HUES6 (cell line): ENCODE measurements at regions not wholly inside any gene's neighbourhood (a gene's known extent, or its start where the extent isn't known, plus 50 kb on each side); places are given as distances from the start of the nearest gene placed in this dataset.

Source experiments
- H3K27ac ChIP-seq: 2 replicates; pipeline ENCODE4 v1.7.0; 2013; ENCODE audit warnings: low read depth, mild to moderate bottlenecking, low read length, inconsistent platforms
- H3K27me3 ChIP-seq: 2 replicates; pipeline ENCODE4 v1.6.1; 2013; ENCODE audit warnings: low read length; ENCODE audit not compliant: control insufficient read depth, insufficient read depth
- H3K36me3 ChIP-seq: 2 replicates; pipeline ENCODE4 v1.6.1; 2013; ENCODE audit warnings: low read length; ENCODE audit not compliant: control insufficient read depth, insufficient read depth
- H3K4me1 ChIP-seq: 2 replicates; pipeline ENCODE4 v1.6.1; 2013; ENCODE audit warnings: low read length; ENCODE audit not compliant: control insufficient read depth, insufficient read depth
- H3K4me3 ChIP-seq: 2 replicates; pipeline ENCODE4 v1.5.1; 2013; ENCODE audit warnings: low read depth, low read length
- H3K9ac ChIP-seq: one replicate; pipeline ENCODE4 v1.6.1; 2013; ENCODE audit warnings: mild to moderate bottlenecking, low read length
- H3K9me3 ChIP-seq: 2 replicates; pipeline ENCODE4 v1.6.1; 2013; ENCODE audit warnings: low read depth, low read length; ENCODE audit not compliant: control insufficient read depth, insufficient read depth

GRCh38 chr13:55062662-55063061 is 2034.0 kb downstream of the OLFM4 start:
- no peaks in the 10 kb centered on the region; the same call in 1 of the 2 replicates for H3K4me1 ChIP-seq
- no peak overlapping the region for H3K4me3 ChIP-seq
- H3K27me3 ChIP-seq, result no peaks in the 10 kb centered on the region
- H3K9me3 ChIP-seq, result no peaks in the 10 kb centered on the region
- H3K9ac ChIP-seq, result no peak overlapping the region
- H3K27ac ChIP-seq, result no peak overlapping the region
- H3K36me3 ChIP-seq, result no peaks in the 10 kb centered on the region

DNA sequence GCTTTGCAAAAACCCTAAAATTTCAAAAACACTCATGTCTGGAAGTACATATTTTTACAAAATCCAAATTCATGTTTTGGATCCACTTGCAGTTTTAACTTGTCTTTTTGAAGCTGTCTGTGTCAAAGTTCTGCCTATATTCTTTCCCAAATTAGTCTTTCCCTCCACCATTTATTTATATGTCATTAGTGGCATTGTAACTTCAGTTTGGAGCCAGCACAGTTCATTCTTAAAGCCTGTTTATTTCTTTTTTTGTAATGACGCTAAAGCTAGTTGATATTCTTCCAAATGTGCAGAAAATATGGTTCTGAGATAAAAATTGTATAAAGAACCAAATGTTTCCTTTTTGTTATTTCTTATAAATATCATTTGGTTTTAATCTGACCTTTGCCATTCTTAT is 2039.3 kb downstream of the OLFM4 start:
- no peaks in the 10 kb centered on the region; the same call in 1 of the 2 replicates for H3K4me1 ChIP-seq
- no peak overlapping the region for H3K27ac ChIP-seq
- no peak overlapping the region for H3K9ac ChIP-seq
- H3K9me3 ChIP-seq, result no peaks in the 10 kb centered on the region
- H3K27me3 ChIP-seq, result no peaks in the 10 kb centered on the region
- H3K4me3 ChIP-seq, result no peak overlapping the region
- no peaks in the 10 kb centered on the region for H3K36me3 ChIP-seq

DNA sequence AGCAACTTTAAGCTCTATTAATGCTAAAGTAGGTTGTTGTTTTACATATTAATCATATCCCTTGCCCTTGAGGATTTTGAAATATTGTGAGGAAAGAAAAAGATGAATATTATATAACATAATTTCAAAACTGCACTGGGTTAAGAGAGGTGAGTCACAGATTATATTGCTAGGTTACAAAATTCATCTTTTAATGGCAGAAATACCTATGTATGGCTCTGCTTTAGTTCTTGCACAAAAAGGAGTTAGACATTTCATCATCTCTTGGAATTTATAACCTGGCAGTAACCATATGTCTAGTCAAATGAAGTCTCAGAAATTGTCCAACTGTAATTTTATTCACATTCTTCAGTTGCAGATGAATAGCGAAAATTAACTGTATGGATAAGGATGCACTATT is 2041.1 kb downstream of the OLFM4 start:
- no peak overlapping the region for H3K4me3 ChIP-seq
- H3K36me3 ChIP-seq, result no peaks in the 10 kb centered on the region
- H3K9me3 ChIP-seq, result no peaks in the 10 kb centered on the region
- no peaks in the 10 kb centered on the region for H3K27me3 ChIP-seq
- H3K9ac ChIP-seq, result no peak overlapping the region
- H3K4me1 ChIP-seq, result no peaks in the 10 kb centered on the region; the same call in 1 of the 2 replicates
- H3K27ac ChIP-seq, result no peak overlapping the region

DNA sequence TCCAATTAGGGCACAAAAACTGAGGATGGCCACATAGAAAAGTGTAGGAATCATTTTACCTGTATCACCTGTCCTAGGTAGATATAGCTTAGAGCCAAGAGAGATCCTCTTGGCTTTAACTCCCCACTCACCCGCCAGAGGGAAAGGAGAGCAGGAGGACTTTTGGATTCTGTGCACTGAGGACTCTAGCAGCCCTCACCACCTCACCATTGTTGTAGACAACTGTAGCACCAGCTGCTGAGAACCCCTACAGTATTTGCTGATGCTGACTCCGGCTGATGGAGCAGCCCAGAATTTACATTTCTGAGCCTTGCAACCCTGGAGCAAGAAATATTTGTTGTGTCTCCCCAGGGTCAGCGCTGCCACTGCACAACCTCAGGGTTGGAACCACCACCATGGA is 2044.4 kb downstream of the OLFM4 start:
- Histone ChIP-seq H3K27me3 (no peaks in the 10 kb centered on the region), H3K9me3 (no peaks in the 10 kb centered on the region), H3K9ac (no peak overlapping the region), H3K4me1 (no peaks in the 10 kb centered on the region), H3K36me3 (no peaks in the 10 kb centered on the region), H3K27ac (no peak overlapping the region), H3K4me3 (no peak overlapping the region)

DNA sequence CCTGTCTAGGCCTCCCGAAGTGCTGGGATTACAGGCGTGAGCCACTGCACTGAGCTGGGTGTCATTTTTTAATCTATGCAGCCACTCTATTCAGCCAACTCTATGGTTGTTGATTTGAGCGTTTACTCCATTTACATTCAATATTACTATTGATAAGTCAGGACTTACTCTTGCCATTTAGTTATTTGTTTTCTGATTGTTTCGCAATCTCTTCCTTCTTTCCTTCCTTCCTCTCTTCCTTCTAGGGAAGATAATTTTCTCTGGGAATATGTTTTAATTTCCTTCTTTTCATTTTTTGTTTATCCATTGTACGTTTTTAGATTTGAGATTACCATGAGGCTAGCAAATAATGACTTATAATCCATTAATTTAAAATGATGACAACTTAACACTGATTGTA is 2056.0 kb downstream of the OLFM4 start:
- Histone ChIP-seq H3K4me1 (0 out of 2 replicates have a peak, but pooled peaks cover 5% of the 10 kb centered on the region), H3K9me3 (no peaks in the 10 kb centered on the region), H3K36me3 (no peaks in the 10 kb centered on the region), H3K4me3 (no peak overlapping the region), H3K9ac (no peak overlapping the region), H3K27ac (no peak overlapping the region), H3K27me3 (no peaks in the 10 kb centered on the region)

- Histone ChIP-seq H3K36me3 (no peaks in the 10 kb centered on the region), H3K4me3 (no peak overlapping the region), H3K9ac (no peak overlapping the region), H3K9me3 (no peaks in the 10 kb centered on the region), H3K27me3 (no peaks in the 10 kb centered on the region), H3K4me1 (0 out of 2 replicates have a peak, but pooled peaks cover 5% of the 10 kb centered on the region), H3K27ac (no peak overlapping the region)
Measured at GRCh38 chr13:55087085-55087484, 2053.6 kb upstream of the PRR20A start.

GRCh38 chr13:55090612-55091011 is 2050.1 kb upstream of the PRR20A start:
- Histone ChIP-seq H3K4me1 (peaks cover 9% of the 10 kb centered on the region; the same call in 1 of the 2 replicates), H3K9me3 (no peaks in the 10 kb centered on the region), H3K9ac (no peak overlapping the region), H3K27ac (no peak overlapping the region), H3K27me3 (no peaks in the 10 kb centered on the region), H3K4me3 (no peak overlapping the region), H3K36me3 (no peaks in the 10 kb centered on the region)

DNA sequence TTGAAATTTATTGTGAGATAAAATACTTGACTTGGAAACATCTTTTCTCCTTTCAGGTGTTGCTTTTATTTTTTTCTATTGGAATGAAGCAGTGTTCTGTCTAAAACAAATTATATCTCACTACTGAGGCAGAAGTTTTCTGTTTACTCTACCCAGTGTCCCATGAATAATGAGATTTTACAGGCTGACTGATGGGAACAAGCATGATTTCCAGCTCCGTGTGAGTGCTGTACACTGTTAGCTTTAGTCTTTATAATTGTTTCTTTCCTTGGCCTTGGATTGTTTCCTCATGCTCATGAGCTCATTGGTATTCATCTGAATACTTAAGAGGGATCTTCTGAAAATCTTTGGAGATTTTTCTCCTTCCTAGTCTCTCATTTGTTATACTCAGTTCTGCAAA is 2049.5 kb upstream of the PRR20A start:
- H3K36me3 ChIP-seq, result no peaks in the 10 kb centered on the region

GRCh38 chr13:55106509-55106908 is 2034.2 kb upstream of the PRR20A start:
- Histone ChIP-seq H3K4me3 (no peak overlapping the region), H3K27me3 (no peaks in the 10 kb centered on the region), H3K27ac (no peak overlapping the region), H3K9me3 (no peaks in the 10 kb centered on the region), H3K9ac (no peak overlapping the region), H3K36me3 (no peaks in the 10 kb centered on the region), H3K4me1 (no peaks in the 10 kb centered on the region)

More for the DNA sequence above, 2049.5 kb upstream of the PRR20A start:
- no peaks in the 10 kb centered on the region for H3K27me3 ChIP-seq
- H3K9ac ChIP-seq, result no peak overlapping the region
- no peak overlapping the region for H3K27ac ChIP-seq
- no peak overlapping the region for H3K4me3 ChIP-seq
- no peaks in the 10 kb centered on the region for H3K9me3 ChIP-seq
- H3K4me1 ChIP-seq, result peaks cover 9% of the 10 kb centered on the region; the same call in 1 of the 2 replicates

DNA sequence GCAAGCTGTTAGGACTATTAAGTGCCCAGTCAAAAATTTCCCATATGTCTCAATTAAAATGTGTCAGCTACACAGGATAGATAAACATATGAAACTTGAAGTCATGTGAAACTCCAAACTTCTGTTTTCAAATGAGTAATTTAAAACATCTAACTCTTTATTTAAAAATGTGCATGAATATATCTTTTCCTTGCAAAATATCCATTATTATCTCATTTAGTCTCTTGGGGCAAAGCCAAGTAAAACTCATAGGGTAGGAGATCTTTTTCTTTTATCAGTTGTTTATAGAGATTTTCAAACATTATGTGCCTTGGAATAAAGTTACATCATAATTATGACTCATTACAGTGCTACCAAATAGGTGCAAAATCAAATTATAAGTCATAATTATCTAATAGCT is 2020.1 kb upstream of the PRR20A start:
- Histone ChIP-seq H3K4me1 (no peaks in the 10 kb centered on the region), H3K9me3 (no peaks in the 10 kb centered on the region), H3K36me3 (no peaks in the 10 kb centered on the region), H3K9ac (no peak overlapping the region), H3K27me3 (no peaks in the 10 kb centered on the region), H3K27ac (no peak overlapping the region), H3K4me3 (no peak overlapping the region)

- Histone ChIP-seq H3K4me3 (no peak overlapping the region), H3K9ac (no peak overlapping the region), H3K36me3 (no peaks in the 10 kb centered on the region), H3K4me1 (no peaks in the 10 kb centered on the region), H3K27me3 (no peaks in the 10 kb centered on the region), H3K9me3 (peaks cover 13% of the 10 kb centered on the region), H3K27ac (no peak overlapping the region)
Measured at GRCh38 chr13:55155046-55155445, 1985.7 kb upstream of the PRR20A start.

GRCh38 chr13:55159765-55160164 is 1981.0 kb upstream of the PRR20A start:
- Histone ChIP-seq H3K27me3 (no peaks in the 10 kb centered on the region), H3K9ac (no peak overlapping the region), H3K4me1 (peaks cover 5% of the 10 kb centered on the region), H3K27ac (no peak overlapping the region), H3K4me3 (no peak overlapping the region), H3K36me3 (no peaks in the 10 kb centered on the region), H3K9me3 (peaks cover 13% of the 10 kb centered on the region)
